H1 (cell line): ENCODE measurements at regions not wholly inside any gene's neighbourhood (a gene's known extent, or its start where the extent isn't known, plus 50 kb on each side); places are given as distances from the start of the nearest gene placed in this dataset.

Source experiments
- CTCF ChIA-PET: fragments of 300-600 bp; sonication (Branson Sonifier 250); formaldehyde crosslinking; loops from one replicate; lab custom pipeline; 2021; ENCODE audit not compliant: partially characterized antibody; lab: Charles Lee
- POLR2A ChIA-PET: fragments of 300-600 bp; sonication (Branson Sonifier 250); formaldehyde crosslinking; loops from one replicate; lab custom pipeline; 2021; ENCODE audit warnings: inconsistent platforms; ENCODE audit not compliant: partially characterized antibody; lab: Charles Lee
- DNase-seq, 2 experiments: peaks; one replicate each; pipeline versions ENCODE4 v3.0.0 to v3.0.0-alpha.2; 2010 to 2022; ENCODE audit warnings: low spot score in 2 of 2, low read depth in 1 of 2, mixed read lengths in 1 of 2
- FAIRE-seq: peaks from 2 replicates; lab custom pipeline; 2011; peaks lifted over from hg19 to GRCh38; lab: Jason Lieb, UNC
- H2AFZ ChIP-seq: 2 replicates; pipeline ENCODE4 v1.8.1; 2012; ENCODE audit warnings: low read length, inconsistent platforms
- H2AK5ac ChIP-seq: 2 replicates; pipeline ENCODE4 v1.6.1; 2013; ENCODE audit warnings: low read depth, low read length
- H2BK120ac ChIP-seq: replicated peaks from 2 replicates; pipeline ENCODE3; 2013; ENCODE audit warnings: low read depth, low read length, inconsistent platforms
- H2BK12ac ChIP-seq: 2 replicates; pipeline ENCODE4 v1.6.1; 2013; ENCODE audit warnings: low read depth, low read length
- H2BK15ac ChIP-seq: 2 replicates; pipeline ENCODE4 v1.6.1; 2013; ENCODE audit warnings: low read length
- H2BK20ac ChIP-seq: 2 replicates; pipeline ENCODE4 v1.6.1; 2013; ENCODE audit warnings: low read length
- H2BK5ac ChIP-seq: 2 replicates; pipeline ENCODE4 v1.6.1; 2013; ENCODE audit warnings: low read depth, low read length
- H3K14ac ChIP-seq: 2 replicates; pipeline ENCODE4 v1.6.1; 2013; ENCODE audit warnings: inconsistent platforms; ENCODE audit not compliant: insufficient read length
- H3K18ac ChIP-seq: 2 replicates; pipeline ENCODE4 v1.6.1; 2013; ENCODE audit warnings: low read length; ENCODE audit errors: extremely low read depth
- H3K23ac ChIP-seq: 2 replicates; pipeline ENCODE4 v1.6.1; 2013; ENCODE audit warnings: inconsistent platforms; ENCODE audit not compliant: insufficient read length
- H3K23me2 ChIP-seq: 2 replicates; pipeline ENCODE4 v1.6.1; 2013; ENCODE audit warnings: low read depth, low read length
- H3K27ac ChIP-seq: 2 replicates; pipeline ENCODE4 v1.6.1; 2011; ENCODE audit warnings: low read depth, low read length, inconsistent platforms
- H3K27me3 ChIP-seq, 4 experiments: replicated peaks in 1 of 4; 1 replicate in 1 of 4; 2 replicates in 3 of 4; pipeline versions ENCODE4 v1.6.1 to v1.8.1; 2011 to 2013; ENCODE audit warnings: low read length in 3 of 4, mild to moderate bottlenecking in 3 of 4, inconsistent platforms in 2 of 4, mixed read lengths in 2 of 4, moderate library complexity in 1 of 4; ENCODE audit not compliant: control insufficient read depth in 3 of 4, insufficient read depth in 3 of 4; ENCODE audit errors: extremely low read depth in 1 of 4
- H3K36me3 ChIP-seq, 4 experiments: 2 replicates each; pipeline versions ENCODE4 v1.6.1 to v1.8.1; 2011 to 2013; ENCODE audit warnings: mild to moderate bottlenecking in 4 of 4, low read length in 3 of 4, moderate library complexity in 2 of 4, control low read depth in 1 of 4, inconsistent platforms in 1 of 4; ENCODE audit not compliant: insufficient read depth in 4 of 4, control insufficient read depth in 2 of 4
- H3K4ac ChIP-seq: replicated peaks from 2 replicates; pipeline ENCODE3; 2013; ENCODE audit warnings: low read length, low read depth, mixed read lengths, inconsistent platforms; ENCODE audit not compliant: insufficient read length
- H3K4me1 ChIP-seq, 4 experiments: replicated peaks in 1 of 4; 1 replicate in 1 of 4; 2 replicates in 3 of 4; pipeline versions ENCODE4 v1.6.1 to v1.8.1; 2011 to 2013; ENCODE audit warnings: low read length in 3 of 4, inconsistent platforms in 2 of 4, mixed read lengths in 1 of 4; ENCODE audit not compliant: insufficient read depth in 4 of 4, control insufficient read depth in 3 of 4
- H3K4me2 ChIP-seq, 2 experiments: 2 replicates each; pipeline versions ENCODE4 v1.6.1 to v1.8.1; 2011 to 2013; ENCODE audit warnings: low read depth in 2 of 2, low read length in 2 of 2, control low read depth in 1 of 2, inconsistent platforms in 1 of 2, mild to moderate bottlenecking in 1 of 2; ENCODE audit not compliant: insufficient read depth in 1 of 2
- H3K4me3 ChIP-seq, 4 experiments: fragments of 200-600, 300-600 bp in 1 of 4; sonication (generic), shearing (Covaris generic), sonication (Bioruptor Twin) in 1 of 4; 2 replicates each; pipeline versions ENCODE4 v1.5.1 to v1.8.1; 2011 to 2016; ENCODE audit warnings: low read length in 4 of 4, low read depth in 3 of 4, control low read depth in 2 of 4, inconsistent platforms in 2 of 4, mild to moderate bottlenecking in 2 of 4, mixed read lengths in 1 of 4, moderate library complexity in 1 of 4; ENCODE audit not compliant: insufficient read depth in 2 of 4; ENCODE audit errors: extremely low read depth in 1 of 4
- H3K56ac ChIP-seq: replicated peaks from 2 replicates; pipeline ENCODE3; 2013; ENCODE audit warnings: low read depth, mild to moderate bottlenecking, mixed read lengths, low read length, inconsistent platforms; ENCODE audit not compliant: insufficient read length
- H3K79me1 ChIP-seq: 2 replicates; pipeline ENCODE4 v1.6.1; 2013; ENCODE audit warnings: low read depth, low read length, control low read depth
- H3K79me2 ChIP-seq, 2 experiments: 2 replicates each; pipeline versions ENCODE4 v1.6.1 to v1.8.1; 2012 to 2013; ENCODE audit warnings: low read length in 2 of 2, mild to moderate bottlenecking in 2 of 2, inconsistent platforms in 1 of 2; ENCODE audit not compliant: insufficient read depth in 2 of 2, control insufficient read depth in 1 of 2
- H3K9ac ChIP-seq, 4 experiments: replicated peaks in 1 of 4; 1 replicate in 1 of 4; 2 replicates in 3 of 4; pipeline versions ENCODE4 v1.6.1 to v1.8.1; 2011 to 2013; ENCODE audit warnings: low read depth in 3 of 4, low read length in 3 of 4, control low read depth in 2 of 4, mild to moderate bottlenecking in 2 of 4, moderate library complexity in 2 of 4, inconsistent platforms in 1 of 4; ENCODE audit errors: extremely low read depth in 1 of 4
- H3K9me3 ChIP-seq, 2 experiments: 2 replicates each; pipeline versions ENCODE4 v1.6.1 to v1.8.1; 2012 to 2013; ENCODE audit warnings: mild to moderate bottlenecking in 2 of 2, moderate library complexity in 2 of 2, control low read depth in 1 of 2, inconsistent platforms in 1 of 2, low read depth in 1 of 2, low read length in 1 of 2, mixed read lengths in 1 of 2; ENCODE audit not compliant: insufficient read depth in 2 of 2
- H4K20me1 ChIP-seq, 2 experiments: replicated peaks in 1 of 2; 2 replicates each; pipeline versions ENCODE3 to v1.8.1; 2011 to 2013; ENCODE audit warnings: inconsistent platforms in 2 of 2, low read length in 2 of 2, mild to moderate bottlenecking in 1 of 2; ENCODE audit not compliant: insufficient read depth in 2 of 2, control insufficient read depth in 1 of 2
- H4K5ac ChIP-seq: 2 replicates; pipeline ENCODE4 v1.6.1; 2013; ENCODE audit warnings: low read length, low read depth, mixed read lengths, inconsistent platforms; ENCODE audit not compliant: insufficient read length
- H4K8ac ChIP-seq: 2 replicates; pipeline ENCODE4 v1.8.0; 2013; ENCODE audit warnings: mild to moderate bottlenecking, moderate library complexity, low read length, inconsistent platforms; ENCODE audit not compliant: insufficient read depth; ENCODE audit errors: extremely low read depth
- H4K91ac ChIP-seq: replicated peaks from 2 replicates; pipeline ENCODE3; 2013; ENCODE audit warnings: low read length, mixed read lengths, inconsistent platforms; ENCODE audit not compliant: insufficient read length
- CHD1 ChIP-seq: IDR thresholded peaks from 2 replicates; pipeline ENCODE4 v1.6.1; 2012; ENCODE audit warnings: low read depth, low read length, improper control_type of control experiment
- GTF2F1 ChIP-seq: IDR thresholded peaks from 2 replicates; pipeline ENCODE4 v1.6.1; 2012; ENCODE audit warnings: low read depth, low read length, improper control_type of control experiment, borderline replicate concordance
- HDAC2 ChIP-seq, 2 experiments: fragments of 300-600 bp in 1 of 2; sonication (generic) in 1 of 2; IDR thresholded peaks; 2 replicates each; pipeline ENCODE4 v1.6.1; 2011 to 2012; ENCODE audit warnings: low read depth in 2 of 2, low read length in 2 of 2, mild to moderate bottlenecking in 2 of 2, moderate library complexity in 2 of 2, borderline replicate concordance in 1 of 2, inconsistent platforms in 1 of 2
- JUN ChIP-seq: IDR thresholded peaks from 2 replicates; pipeline ENCODE4 v1.6.1; 2011; ENCODE audit warnings: low read depth, mild to moderate bottlenecking, improper control_type of control experiment, low read length
- NANOG ChIP-seq: IDR thresholded peaks from 2 replicates; pipeline ENCODE4 v1.6.1; 2011; ENCODE audit warnings: low read length, low read depth, mild to moderate bottlenecking, inconsistent platforms; ENCODE audit not compliant: insufficient read depth, poor library complexity, severe bottlenecking
- PHF8 ChIP-seq: fragments of 200-600 bp; sonication (generic); conservative IDR thresholded peaks from 2 replicates; pipeline ENCODE4 v1.7.1; 2012; ENCODE audit warnings: low read depth, mild to moderate bottlenecking, inconsistent platforms, low read length, moderate library complexity
- POLR2AphosphoS5 ChIP-seq: IDR thresholded peaks from 2 replicates; pipeline ENCODE4 v1.6.1; 2011; ENCODE audit warnings: low read depth, low read length
- RAD21 ChIP-seq, 2 experiments: IDR thresholded peaks in 1 of 2; conservative IDR thresholded peaks in 1 of 2; 2 replicates each; pipeline ENCODE4 v1.6.1; 2011; ENCODE audit warnings: low read depth in 2 of 2, low read length in 2 of 2, improper control_type of control experiment in 1 of 2, inconsistent platforms in 1 of 2, mild to moderate bottlenecking in 1 of 2, moderate library complexity in 1 of 2
- SIN3A ChIP-seq, 2 experiments: IDR thresholded peaks in 1 of 2; conservative IDR thresholded peaks in 1 of 2; 2 replicates each; pipeline ENCODE4 v1.6.1; 2011 to 2012; ENCODE audit warnings: low read length in 2 of 2, improper control_type of control experiment in 1 of 2, low read depth in 1 of 2, mild to moderate bottlenecking in 1 of 2
- SP1 ChIP-seq: IDR thresholded peaks from 2 replicates; pipeline ENCODE4 v1.6.1; 2011; ENCODE audit warnings: low read depth, low read length
- SP2 ChIP-seq: IDR thresholded peaks from 2 replicates; pipeline ENCODE4 v1.6.1; 2012; ENCODE audit warnings: mild to moderate bottlenecking, low read length, inconsistent platforms
- SP4 ChIP-seq: IDR thresholded peaks from 2 replicates; pipeline ENCODE4 v1.6.1; 2012; ENCODE audit warnings: low read length, inconsistent platforms
- TAF7 ChIP-seq: optimal IDR thresholded peaks from 2 replicates; pipeline ENCODE3; 2011; ENCODE audit warnings: low read depth, mild to moderate bottlenecking, inconsistent platforms, low read length, moderate library complexity, borderline replicate concordance
- TBP ChIP-seq: IDR thresholded peaks from 2 replicates; pipeline ENCODE4 v1.6.1; 2011; ENCODE audit warnings: low read depth, low read length, improper control_type of control experiment
- TEAD4 ChIP-seq: IDR thresholded peaks from 2 replicates; pipeline ENCODE4 v1.6.1; 2012; ENCODE audit warnings: low read depth, low read length, inconsistent platforms, mixed read lengths
- WGBS, 2 experiments: shearing (Covaris generic) in 1 of 2; methylation state at CpG; one replicate each; pipeline versions ENCODE4 v1.1.6 to v1.1.7; 2013 to 2015; ENCODE audit warnings: low lambda C conversion rate in 2 of 2, mixed read lengths in 2 of 2, inconsistent platforms in 1 of 2, low coverage in 1 of 2, missing lambda C conversion rate in 1 of 2; ENCODE audit not compliant: insufficient replicate concordance in 2 of 2, insufficient coverage in 1 of 2, insufficient read length in 1 of 2; ENCODE audit errors: extremely low coverage in 1 of 2, missing lambda C conversion rate in 1 of 2; 5-methylcytosine and 5-hydroxymethylcytosine counted together

GRCh38 chr1:212212343-212212742, 72.9 kb upstream of the PPP2R5A start:
- Histone ChIP-seq H3K18ac (no peak overlapping the region), H3K14ac (no peak overlapping the region), H3K56ac (no peak overlapping the region), H4K91ac (no peak overlapping the region)
- TF ChIP-seq TAF7: no peak
- no peak for TF ChIP-seq HDAC2 (IDR thresholded peaks at IDR 0.05; ENCODE audit: borderline replicate concordance in 1 of 2, low read depth in 2 of 2, low read length in 2 of 2)
- TF ChIP-seq GTF2F1: no peak
- no peak for TF ChIP-seq PHF8
- TF ChIP-seq SP1: no peak
- TF ChIP-seq TBP: no peak
- no peak for TF ChIP-seq CHD1
- TF ChIP-seq SP2: no peak
- no peak for TF ChIP-seq NANOG
- TF ChIP-seq SP4: no peak
- TF ChIP-seq RAD21 (IDR thresholded peaks at IDR 0.05 in 1 of 2, conservative IDR thresholded peaks at IDR 0.05 in 1 of 2; ENCODE audit: low read depth in 2 of 2, low read length in 2 of 2): no peak
- no peak for TF ChIP-seq TEAD4
- TF ChIP-seq POLR2AphosphoS5: no peak
- no peak for TF ChIP-seq JUN
- no peak for TF ChIP-seq SIN3A (conservative IDR thresholded peaks at IDR 0.05 in 1 of 2, IDR thresholded peaks at IDR 0.05 in 1 of 2; ENCODE audit: low read depth in 1 of 2, low read length in 2 of 2)
- TF ChIP-seq, all 59 proteins: peak for 0
- Histone ChIP-seq H3K9ac (no peak overlapping the region), H2AFZ (no peak overlapping the region), H2BK15ac (no peak overlapping the region), H4K20me1 (no peaks in the 10 kb centered on the region), H3K79me1 (no peaks in the 10 kb centered on the region), H4K5ac (no peak overlapping the region), H2BK20ac (no peak overlapping the region), H3K4ac (no peak overlapping the region), H3K36me3 (no peaks in the 10 kb centered on the region), H3K27ac (no peak overlapping the region), H2BK5ac (no peak overlapping the region), H3K4me2 (no peak overlapping the region), H3K23ac (no peak overlapping the region), H2BK12ac (no peak overlapping the region), H3K4me1 (peaks cover 0 to 4% (median under 1%) of the 10 kb centered on the region in 4 experiments; a peak in 1 of 7 replicates), H3K23me2 (no peaks in the 10 kb centered on the region), H3K79me2 (no peaks in the 10 kb centered on the region), H4K8ac (no peak overlapping the region), H3K4me3 (no peak overlapping the region), H2BK120ac (no peak overlapping the region), H3K27me3 (no peaks in the 10 kb centered on the region), H3K9me3 (no peaks in the 10 kb centered on the region), H2AK5ac (no peak overlapping the region)
- ChIA-PET POLR2A (no interaction called here), CTCF (no interaction called here)
- DNase-seq (no peak), FAIRE-seq (no peak)
- 93% methylated on average over 4 of the region's 4 CpGs; no CpG with 5 or more reads in 1 of the 2 experiments for WGBS, 2 experiments
